ENCODE measurements at regions not wholly inside any gene's neighbourhood (a gene's known extent, or its start where the extent isn't known, plus 50 kb on each side); places are given as distances from the start of the nearest gene placed in this dataset.
"Not testable (repeated sequence)": the region's sequence is repeated elsewhere in the genome, so short reads cannot be mapped to it uniquely, and the experiment has no call there.

DNA sequence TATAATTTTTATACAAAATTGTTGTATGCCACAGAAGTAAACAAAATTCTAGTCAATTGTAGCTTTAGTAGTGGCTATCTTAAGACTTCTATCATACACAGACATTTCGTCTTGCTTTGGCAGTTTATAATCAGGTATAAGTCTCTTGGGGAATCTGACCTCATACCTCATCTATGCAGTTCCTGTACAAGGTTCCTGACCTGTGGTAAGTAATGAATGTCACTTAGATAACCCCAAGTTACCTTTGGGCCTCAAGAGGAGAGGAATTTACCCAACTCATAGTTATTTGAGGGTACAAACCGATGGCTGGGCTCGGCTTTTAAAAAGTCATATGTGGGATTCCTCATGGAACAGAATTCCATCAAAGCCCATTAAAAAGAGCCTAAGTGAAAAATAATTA, 58.8 kb upstream of the UNC93A start:
- BruUV-seq (replicated peaks): no TSS peak
- ChIA-PET CTCF (no interaction called here), POLR2A (ENCODE audit: low non-redundant PET) (no interaction called here)
- H3K36me3 ChIP-seq (ENCODE audit: insufficient read depth, low read length, poor library complexity, severe bottlenecking): no peaks in the 10 kb centered on the region
- intact Hi-C loops (cut with micrococcal nuclease; ENCODE audit: unreplicated experiment): no loop called here
- peaks cover 14% of the 10 kb centered on the region for H3K27me3 ChIP-seq (replicated peaks; ENCODE audit: insufficient read depth, low read depth, low read length, poor library complexity)
- H3K9me3 ChIP-seq (ENCODE audit: low read depth, low read length, poor library complexity, severe bottlenecking): no peaks in the 10 kb centered on the region
- no peak overlapping the region for H3K4me3 ChIP-seq (ENCODE audit: low read depth, low read length, poor library complexity, severe bottlenecking)
- no peak overlapping the region for H3K27ac ChIP-seq (ENCODE audit: low read depth, low read length, poor library complexity, severe bottlenecking)
- no peak for TF ChIP-seq EZH2 (IDR thresholded peaks at IDR 0.05; ENCODE audit: borderline replicate concordance, low read depth, low read length, poor library complexity, severe bottlenecking)
- TF ChIP-seq, protein P1, sequence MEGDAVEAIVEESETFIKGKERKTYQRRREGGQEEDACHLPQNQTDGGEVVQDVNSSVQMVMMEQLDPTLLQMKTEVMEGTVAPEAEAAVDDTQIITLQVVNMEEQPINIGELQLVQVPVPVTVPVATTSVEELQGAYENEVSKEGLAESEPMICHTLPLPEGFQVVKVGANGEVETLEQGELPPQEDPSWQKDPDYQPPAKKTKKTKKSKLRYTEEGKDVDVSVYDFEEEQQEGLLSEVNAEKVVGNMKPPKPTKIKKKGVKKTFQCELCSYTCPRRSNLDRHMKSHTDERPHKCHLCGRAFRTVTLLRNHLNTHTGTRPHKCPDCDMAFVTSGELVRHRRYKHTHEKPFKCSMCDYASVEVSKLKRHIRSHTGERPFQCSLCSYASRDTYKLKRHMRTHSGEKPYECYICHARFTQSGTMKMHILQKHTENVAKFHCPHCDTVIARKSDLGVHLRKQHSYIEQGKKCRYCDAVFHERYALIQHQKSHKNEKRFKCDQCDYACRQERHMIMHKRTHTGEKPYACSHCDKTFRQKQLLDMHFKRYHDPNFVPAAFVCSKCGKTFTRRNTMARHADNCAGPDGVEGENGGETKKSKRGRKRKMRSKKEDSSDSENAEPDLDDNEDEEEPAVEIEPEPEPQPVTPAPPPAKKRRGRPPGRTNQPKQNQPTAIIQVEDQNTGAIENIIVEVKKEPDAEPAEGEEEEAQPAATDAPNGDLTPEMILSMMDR (conservative IDR thresholded peaks at IDR 0.05; ENCODE audit: low read depth, low read length): no peak
- DNase-seq (ENCODE audit: low spot score): no peak
- no peaks in the 10 kb centered on the region for H3K4me1 ChIP-seq (ENCODE audit: insufficient read depth, low read length, poor library complexity, severe bottlenecking)

DNA sequence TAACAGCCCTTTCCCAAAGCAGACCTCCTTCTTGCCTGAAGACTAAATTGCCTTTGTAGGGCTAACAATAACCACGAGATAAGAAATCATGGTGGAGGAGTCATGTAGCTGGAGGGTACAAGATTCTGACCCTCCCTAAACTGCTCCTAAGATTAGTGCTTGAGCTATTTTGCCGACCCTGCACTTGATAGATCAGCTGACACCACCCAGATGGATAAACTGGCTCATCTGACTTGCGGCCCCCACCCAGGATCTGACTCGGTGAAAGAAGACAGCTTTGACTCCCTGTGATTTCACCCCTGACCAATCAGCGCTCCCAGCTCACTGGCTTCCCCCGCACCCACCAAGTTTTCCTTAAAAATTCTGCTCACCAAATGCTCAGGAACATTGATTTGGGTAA, 57.6 kb upstream of the UNC93A start:
- Histone ChIP-seq H3K9me3 (ENCODE audit: low read depth, low read length, poor library complexity, severe bottlenecking) (no peaks in the 10 kb centered on the region), H3K27me3 (replicated peaks; ENCODE audit: insufficient read depth, low read depth, low read length, poor library complexity) (peaks cover 14% of the 10 kb centered on the region), H3K27ac (ENCODE audit: low read depth, low read length, poor library complexity, severe bottlenecking) (no peak overlapping the region), H3K4me1 (ENCODE audit: insufficient read depth, low read length, poor library complexity, severe bottlenecking) (no peaks in the 10 kb centered on the region), H3K4me3 (ENCODE audit: low read depth, low read length, poor library complexity, severe bottlenecking) (no peak overlapping the region), H3K36me3 (ENCODE audit: insufficient read depth, low read length, poor library complexity, severe bottlenecking) (no peaks in the 10 kb centered on the region)
- intact Hi-C loops (cut with micrococcal nuclease; ENCODE audit: unreplicated experiment): no loop called here
- BruUV-seq (replicated peaks): no TSS peak
- POLR2A ChIA-PET (ENCODE audit: low non-redundant PET): no interaction called here
- DNase-seq (ENCODE audit: low spot score): no peak
- CTCF ChIA-PET: no interaction called here
- TF ChIP-seq EZH2 (IDR thresholded peaks at IDR 0.05; ENCODE audit: borderline replicate concordance, low read depth, low read length, poor library complexity, severe bottlenecking): no peak
- TF ChIP-seq, protein P1 (conservative IDR thresholded peaks at IDR 0.05; ENCODE audit: low read depth, low read length): no peak

DNA sequence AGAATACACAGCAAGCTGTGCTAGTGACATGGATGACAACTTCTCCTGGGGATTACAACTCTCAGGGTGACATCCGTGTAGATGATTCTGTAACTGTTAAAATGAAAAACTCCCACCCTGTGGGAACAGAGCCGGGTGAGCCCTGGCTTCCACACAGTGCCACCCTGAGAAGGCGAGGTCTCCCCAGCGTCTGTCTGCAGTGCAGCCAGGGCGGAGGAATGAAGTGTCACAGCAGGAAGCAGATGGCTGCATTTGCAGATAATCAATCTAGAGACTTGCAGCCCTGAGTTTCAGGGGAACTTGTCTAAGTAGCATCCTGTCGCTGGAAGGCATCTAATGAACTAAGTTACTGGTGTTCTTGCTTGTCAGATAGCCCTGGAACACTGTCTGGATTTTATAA, 56.5 kb upstream of the UNC93A start:
- H3K4me1 ChIP-seq (ENCODE audit: insufficient read depth, low read length, poor library complexity, severe bottlenecking); H3K36me3 ChIP-seq (ENCODE audit: insufficient read depth, low read length, poor library complexity, severe bottlenecking); BruUV-seq (replicated peaks); H3K4me3 ChIP-seq (ENCODE audit: low read depth, low read length, poor library complexity, severe bottlenecking); DNase-seq (ENCODE audit: low spot score); H3K9me3 ChIP-seq (ENCODE audit: low read depth, low read length, poor library complexity, severe bottlenecking); POLR2A ChIA-PET (ENCODE audit: low non-redundant PET); intact Hi-C loops (cut with micrococcal nuclease; ENCODE audit: unreplicated experiment); CTCF ChIA-PET; H3K27ac ChIP-seq (ENCODE audit: low read depth, low read length, poor library complexity, severe bottlenecking): not testable (repeated sequence)
- H3K27me3 ChIP-seq (replicated peaks; ENCODE audit: insufficient read depth, low read depth, low read length, poor library complexity): peaks cover 14% of the 10 kb centered on the region

DNA sequence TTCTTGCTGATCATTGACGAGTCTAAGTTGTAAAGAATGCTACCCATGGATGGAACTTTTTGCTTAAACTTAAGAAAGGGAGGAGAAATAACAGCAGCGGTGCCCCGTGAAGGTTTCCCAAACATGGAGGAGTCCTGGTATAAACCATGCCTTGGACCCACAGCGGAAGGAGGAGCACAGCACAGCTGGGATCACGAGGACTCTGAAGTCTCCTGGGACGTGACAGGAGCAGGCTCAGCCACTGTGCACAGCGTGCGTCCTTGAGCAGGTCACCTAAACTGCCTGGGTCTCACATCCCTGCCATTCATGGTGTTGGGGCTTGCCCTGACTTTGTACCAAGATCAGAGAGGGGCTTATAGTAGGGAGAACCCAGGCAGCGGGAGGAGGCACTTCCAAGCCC, 56.1 kb upstream of the UNC93A start:
- intact Hi-C loops (cut with micrococcal nuclease; ENCODE audit: unreplicated experiment): no loop called here
- Histone ChIP-seq H3K27ac (ENCODE audit: low read depth, low read length, poor library complexity, severe bottlenecking) (no peak overlapping the region), H3K9me3 (ENCODE audit: low read depth, low read length, poor library complexity, severe bottlenecking) (no peaks in the 10 kb centered on the region), H3K4me1 (ENCODE audit: insufficient read depth, low read length, poor library complexity, severe bottlenecking) (no peaks in the 10 kb centered on the region), H3K4me3 (ENCODE audit: low read depth, low read length, poor library complexity, severe bottlenecking) (no peak overlapping the region), H3K36me3 (ENCODE audit: insufficient read depth, low read length, poor library complexity, severe bottlenecking) (no peaks in the 10 kb centered on the region), H3K27me3 (replicated peaks; ENCODE audit: insufficient read depth, low read depth, low read length, poor library complexity) (peaks cover 14% of the 10 kb centered on the region)
- no peak for DNase-seq (ENCODE audit: low spot score)
- CTCF ChIA-PET: no interaction called here
- TF ChIP-seq EZH2 (IDR thresholded peaks at IDR 0.05; ENCODE audit: borderline replicate concordance, low read depth, low read length, poor library complexity, severe bottlenecking): no peak
- TF ChIP-seq, protein P1 (conservative IDR thresholded peaks at IDR 0.05; ENCODE audit: low read depth, low read length): no peak
- BruUV-seq (replicated peaks): no TSS peak
- POLR2A ChIA-PET (ENCODE audit: low non-redundant PET): no interaction called here
